ENCODE measurements at regions not wholly inside any gene's neighbourhood (a gene's known extent, or its start where the extent isn't known, plus 50 kb on each side); places are given as distances from the start of the nearest gene placed in this dataset.

DNA sequence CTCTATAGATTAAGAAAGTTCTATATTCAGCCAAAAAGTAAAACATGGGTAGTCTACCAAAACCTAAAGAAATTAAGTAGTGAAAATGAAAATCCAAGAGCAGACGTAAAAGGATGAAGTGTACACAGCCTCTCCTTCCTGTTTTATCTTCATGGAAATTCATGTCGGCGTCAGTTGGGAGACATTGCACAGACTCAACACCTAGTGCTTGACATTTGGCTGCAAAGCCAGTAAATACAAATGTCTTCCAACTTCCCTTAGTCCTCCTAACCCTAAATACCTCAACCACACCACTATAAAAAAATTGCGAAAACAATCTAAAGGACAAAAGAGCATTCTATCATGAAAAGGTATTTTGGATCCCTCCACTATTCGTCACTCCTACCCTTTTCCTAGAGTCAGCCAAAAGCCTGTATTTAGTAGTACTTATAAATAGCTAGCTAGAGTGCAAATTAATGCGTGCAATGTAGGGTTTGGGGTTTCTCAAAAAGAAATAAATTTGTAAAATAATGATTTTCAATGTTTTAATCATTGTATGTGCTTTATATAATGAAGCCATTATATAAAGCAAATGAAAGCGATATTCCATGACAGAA, 56.4 kb upstream of the TRPC4 start:
- no peak for DNase-seq

- DNase-seq: no peak
These were observed 53.7 kb upstream of the TRPC4 start for GRCh38 chr13:37923236-37923635.

DNA sequence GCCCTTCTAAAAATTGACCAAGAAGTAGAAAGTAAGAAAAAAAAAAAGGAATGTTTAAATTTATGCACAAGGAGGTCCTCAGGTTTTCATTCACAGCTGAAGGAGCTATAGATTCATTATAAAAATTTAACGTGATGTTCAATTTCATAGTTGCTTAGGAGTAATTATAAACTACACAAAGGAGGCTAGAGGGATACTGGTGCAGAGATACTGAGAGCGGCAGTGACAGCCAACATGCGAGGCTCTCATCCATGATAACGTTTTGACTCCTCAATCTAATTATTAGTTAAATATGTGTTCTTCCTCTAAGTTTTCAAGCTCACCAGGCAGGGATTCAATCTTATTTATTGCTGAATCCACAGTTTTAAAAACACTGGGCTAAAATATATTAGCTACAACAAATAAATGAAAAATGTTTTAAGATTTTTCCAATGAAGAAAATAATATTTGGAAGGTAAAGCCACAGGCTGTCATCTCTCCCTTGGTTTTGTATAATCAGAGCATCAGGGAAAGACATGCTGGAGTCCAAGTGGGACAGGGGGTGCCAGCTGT, 49.8 kb upstream of the TRPC4 start:
- DNase-seq: no peak
